ENCODE measurements at regions not wholly inside any gene's neighbourhood (a gene's known extent, or its start where the extent isn't known, plus 50 kb on each side); places are given as distances from the start of the nearest gene placed in this dataset.

DNA sequence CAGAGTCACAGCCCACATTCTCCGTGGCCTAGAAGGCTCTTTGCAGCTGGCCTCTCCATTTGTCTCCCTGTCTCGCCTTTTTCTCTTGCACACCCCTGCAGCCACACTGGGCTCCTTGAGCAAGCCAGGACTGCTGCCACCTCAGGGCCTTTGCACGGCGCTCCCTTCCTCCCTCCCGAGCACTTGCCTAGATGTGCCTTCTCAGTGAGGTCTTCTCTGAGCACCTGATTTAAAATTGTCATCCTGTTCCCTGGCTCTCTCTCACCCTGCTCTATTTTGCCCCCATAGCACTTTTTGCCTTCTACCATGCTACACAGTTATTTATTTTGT, 102.9 kb upstream of the THY1 start:
- in situ Hi-C loops (cut with MboI; ENCODE audit: low pct_unique_long_range_greater_than_20kb, low sequenced_read_pairs): no loop called here
- no peak for DNase-seq

DNA sequence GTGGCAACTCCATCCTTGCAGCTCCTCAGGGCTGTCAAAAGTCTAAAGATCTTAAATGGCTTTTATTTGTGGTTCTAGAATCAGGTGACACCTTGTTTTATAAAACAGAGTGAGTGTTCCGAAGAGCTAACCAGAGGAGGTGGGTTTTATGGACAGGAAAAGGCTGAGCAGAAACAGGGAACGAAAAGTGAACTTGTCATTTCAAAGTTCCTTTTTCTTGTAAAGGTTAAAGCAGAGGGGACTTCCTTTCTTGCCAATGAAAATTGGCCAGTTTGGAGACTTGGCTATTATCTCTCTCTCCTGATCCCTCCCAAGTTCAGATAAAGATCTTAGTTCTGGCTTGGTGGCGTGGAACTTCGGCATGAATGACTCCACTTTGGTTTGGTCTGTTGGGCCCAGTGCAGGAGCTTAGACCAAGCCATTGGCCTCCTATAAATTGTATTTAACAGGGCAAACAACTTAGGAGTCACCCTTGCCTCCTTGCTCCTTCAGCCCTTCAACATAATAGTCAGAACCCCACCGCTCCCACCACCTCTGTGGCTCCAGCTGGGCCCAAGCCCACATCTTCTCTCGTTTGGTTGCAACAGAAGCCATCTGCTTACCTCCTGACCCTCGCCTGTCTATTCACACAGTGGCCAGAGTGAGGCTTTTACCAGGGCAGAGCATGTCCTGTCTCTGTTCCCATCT, 102.4 kb upstream of the THY1 start:
- in situ Hi-C loops (cut with MboI; ENCODE audit: low pct_unique_long_range_greater_than_20kb, low sequenced_read_pairs): no loop called here
- DNase-seq: peak; percentile 81

DNA sequence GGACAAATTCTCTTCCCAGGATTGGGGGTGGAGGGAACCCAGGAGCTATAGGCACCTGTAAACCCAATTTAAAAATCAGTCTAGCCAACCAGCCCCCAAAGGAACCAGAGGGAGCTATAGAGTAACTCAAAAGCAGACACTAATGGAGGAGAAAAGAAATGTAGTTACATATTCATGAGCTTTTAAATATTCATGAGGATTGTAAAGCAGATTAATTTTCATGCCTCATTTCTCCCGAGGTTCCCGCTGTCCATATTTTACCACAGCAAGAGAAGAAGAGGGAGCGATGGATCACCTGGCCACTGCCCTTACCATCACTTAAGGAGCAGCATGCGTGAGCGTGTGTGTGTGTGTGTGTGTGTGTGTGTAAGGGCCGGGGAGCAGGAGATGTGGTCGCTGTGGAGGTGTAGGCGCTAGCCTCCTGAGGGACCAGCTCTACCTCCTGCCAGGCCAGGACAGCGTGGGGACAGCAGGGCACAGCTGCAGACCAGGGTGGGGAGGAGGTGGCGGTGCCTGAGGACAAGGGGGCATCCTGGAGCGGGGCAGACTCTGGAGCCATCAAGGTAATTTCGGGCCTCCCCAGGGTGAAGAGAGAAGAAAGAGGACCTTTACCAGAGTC, 100.7 kb upstream of the THY1 start:
- in situ Hi-C loops (cut with MboI; ENCODE audit: low pct_unique_long_range_greater_than_20kb, low sequenced_read_pairs): no loop called here

DNA sequence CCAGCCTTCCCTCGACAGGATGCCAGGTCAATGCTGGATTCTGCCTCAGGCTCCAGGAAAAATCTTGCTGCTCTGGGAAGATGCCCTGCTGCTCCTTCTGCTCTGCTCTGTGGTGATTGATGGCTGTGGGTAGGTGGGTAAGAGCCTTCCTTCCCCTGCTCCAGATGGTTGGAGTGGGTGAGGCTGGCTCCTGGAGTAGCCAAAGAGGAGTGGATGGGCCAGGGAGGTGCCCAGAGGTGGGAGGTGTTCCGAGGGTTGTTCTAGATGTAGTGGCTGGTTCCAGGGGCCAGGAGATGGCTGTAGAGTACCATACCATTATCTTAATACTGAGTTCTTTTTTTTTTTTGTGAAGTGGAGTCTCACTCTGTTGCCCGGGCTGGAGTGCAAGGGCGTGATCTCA, 99.6 kb upstream of the THY1 start:
- in situ Hi-C loops (cut with MboI; ENCODE audit: low pct_unique_long_range_greater_than_20kb, low sequenced_read_pairs): no loop called here

More for the DNA sequence above, 100.7 kb upstream of the THY1 start:
- no peak for DNase-seq

DNA sequence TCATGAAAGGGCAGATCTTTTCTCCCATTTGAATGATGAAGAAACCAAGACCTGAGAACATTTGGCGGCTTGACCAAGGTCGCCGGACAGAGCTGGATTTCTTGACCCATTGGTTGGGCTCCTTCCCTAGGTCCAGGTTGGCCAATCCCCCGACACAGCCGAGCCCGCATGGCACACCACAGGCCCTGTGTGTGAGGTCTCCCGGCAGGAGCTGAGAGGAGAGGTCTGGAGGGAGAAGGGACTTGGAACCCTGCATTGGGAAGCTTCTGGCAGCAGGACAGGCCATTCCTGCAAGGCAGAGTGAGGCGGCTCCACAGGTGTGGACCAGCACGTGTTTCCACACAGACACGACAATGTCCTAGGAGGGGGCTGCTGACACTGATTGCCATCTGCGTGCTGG, 98.6 kb upstream of the THY1 start:
- in situ Hi-C loops (cut with MboI; ENCODE audit: low pct_unique_long_range_greater_than_20kb, low sequenced_read_pairs): no loop called here
- DNase-seq: no peak

More for the DNA sequence above, 99.6 kb upstream of the THY1 start:
- no peak for DNase-seq

DNA sequence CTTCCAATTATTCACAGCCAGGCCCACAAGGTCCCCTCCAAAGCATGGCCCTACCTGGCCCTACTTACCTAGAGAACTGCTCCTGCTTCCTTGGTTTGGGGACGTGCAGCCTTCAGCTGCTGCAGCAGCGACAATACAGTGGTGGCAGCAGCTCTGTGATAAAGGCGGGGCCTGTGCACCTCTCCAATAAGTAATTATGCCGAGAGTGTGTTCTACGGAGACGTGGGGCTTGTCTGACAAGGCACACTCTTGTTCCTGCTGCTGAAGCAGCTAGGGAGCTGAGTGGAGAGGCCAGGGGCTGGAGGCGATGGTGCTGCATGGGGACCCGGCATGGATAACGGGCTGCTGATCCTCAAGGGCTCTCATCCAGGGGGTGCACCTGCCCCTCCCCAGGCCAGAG, 98.0 kb upstream of the THY1 start:
- DNase-seq: no peak
- in situ Hi-C loops (cut with MboI; ENCODE audit: low pct_unique_long_range_greater_than_20kb, low sequenced_read_pairs): no loop called here

DNA sequence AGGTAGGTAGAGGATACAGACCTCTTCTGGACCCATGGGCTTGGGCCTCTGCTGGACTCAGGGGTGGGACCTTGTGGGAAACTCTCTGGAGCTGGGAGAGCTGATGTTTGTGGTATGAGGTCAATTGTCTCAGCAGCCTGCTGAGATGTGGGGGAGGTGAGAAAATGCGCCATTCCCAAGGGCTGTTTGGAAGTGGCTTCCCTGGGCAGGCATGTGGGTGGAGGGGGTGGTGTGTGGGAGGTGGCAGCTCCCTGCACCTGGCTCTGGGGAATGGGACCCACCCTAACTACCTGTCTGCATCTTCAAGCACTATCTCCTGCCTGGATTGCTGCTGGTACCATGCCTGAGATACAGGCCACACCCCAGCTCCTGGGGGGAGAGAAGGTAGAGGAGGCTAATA, 97.4 kb upstream of the THY1 start:
- DNase-seq: no peak
- in situ Hi-C loops (cut with MboI; ENCODE audit: low pct_unique_long_range_greater_than_20kb, low sequenced_read_pairs): no loop called here

DNA sequence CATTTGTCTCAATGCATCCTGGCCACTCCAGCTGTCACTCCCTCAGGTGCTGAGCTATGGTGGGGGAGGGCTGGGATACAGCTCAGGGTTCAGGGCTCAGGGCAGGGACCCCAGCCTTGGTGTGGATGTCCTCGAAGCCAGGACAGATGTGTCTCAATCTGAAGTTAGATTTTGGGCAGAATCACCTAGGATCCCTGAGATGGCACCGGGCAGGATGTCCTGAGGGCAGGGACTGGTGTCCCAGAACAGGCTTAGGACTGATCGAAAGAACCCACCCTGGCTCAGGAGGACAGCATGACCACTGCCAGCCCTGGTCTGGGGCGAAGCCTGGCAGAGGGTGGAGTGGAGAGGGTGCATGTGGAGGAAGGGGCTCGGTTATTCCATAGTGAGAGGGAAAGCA, 96.8 kb upstream of the THY1 start:
- no peak for DNase-seq
- in situ Hi-C loops (cut with MboI; ENCODE audit: low pct_unique_long_range_greater_than_20kb, low sequenced_read_pairs): no loop called here

DNA sequence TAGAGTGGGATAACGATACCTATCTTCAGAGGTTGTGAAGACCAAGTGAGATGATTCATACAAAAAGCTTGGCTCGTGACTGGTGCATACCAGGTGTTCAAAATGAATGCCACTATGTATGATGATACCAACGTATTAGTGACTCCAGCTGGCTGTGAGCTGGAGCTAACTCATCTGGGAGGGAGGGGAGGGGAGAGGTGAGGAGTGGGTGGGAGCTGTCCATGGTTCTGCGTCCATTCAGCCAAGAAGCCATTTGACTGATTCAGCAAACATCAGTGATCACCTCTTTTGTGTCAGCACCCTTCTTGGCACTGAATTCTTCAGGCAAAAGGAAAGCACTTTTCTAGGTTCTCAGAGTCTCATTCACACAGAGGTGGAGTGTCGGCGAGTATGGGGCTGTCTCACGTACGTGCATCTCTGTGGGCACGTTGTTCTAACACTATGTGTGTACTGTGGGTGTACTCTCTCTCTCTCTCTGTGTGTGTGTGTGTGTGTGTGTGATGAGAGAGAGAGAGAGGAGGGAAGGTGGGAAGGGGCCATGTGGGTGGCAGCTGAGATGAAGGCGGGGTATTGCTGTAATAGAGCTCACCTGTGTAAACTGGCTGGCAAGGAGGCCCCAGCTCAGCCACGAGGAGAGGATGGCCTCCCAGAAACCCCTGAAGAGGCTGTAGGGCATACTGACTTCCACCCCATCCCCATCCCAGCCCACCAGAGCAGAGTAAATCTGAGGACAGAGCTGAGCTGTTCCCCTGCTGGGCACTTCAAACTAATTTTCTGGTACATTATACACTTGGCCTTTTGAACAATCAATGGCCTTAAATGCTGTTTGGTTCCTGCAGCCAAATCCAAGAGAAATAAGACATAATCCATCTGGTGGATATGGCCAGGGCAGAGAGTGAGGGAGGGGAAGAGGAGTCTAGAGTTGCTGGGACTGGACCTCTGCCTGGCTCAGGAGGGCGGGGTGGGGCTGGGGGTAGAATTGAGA, 96.1 kb upstream of the THY1 start:
- DNase-seq: peak; percentile 39
- in situ Hi-C loops (cut with MboI; ENCODE audit: low pct_unique_long_range_greater_than_20kb, low sequenced_read_pairs): no loop called here

DNA sequence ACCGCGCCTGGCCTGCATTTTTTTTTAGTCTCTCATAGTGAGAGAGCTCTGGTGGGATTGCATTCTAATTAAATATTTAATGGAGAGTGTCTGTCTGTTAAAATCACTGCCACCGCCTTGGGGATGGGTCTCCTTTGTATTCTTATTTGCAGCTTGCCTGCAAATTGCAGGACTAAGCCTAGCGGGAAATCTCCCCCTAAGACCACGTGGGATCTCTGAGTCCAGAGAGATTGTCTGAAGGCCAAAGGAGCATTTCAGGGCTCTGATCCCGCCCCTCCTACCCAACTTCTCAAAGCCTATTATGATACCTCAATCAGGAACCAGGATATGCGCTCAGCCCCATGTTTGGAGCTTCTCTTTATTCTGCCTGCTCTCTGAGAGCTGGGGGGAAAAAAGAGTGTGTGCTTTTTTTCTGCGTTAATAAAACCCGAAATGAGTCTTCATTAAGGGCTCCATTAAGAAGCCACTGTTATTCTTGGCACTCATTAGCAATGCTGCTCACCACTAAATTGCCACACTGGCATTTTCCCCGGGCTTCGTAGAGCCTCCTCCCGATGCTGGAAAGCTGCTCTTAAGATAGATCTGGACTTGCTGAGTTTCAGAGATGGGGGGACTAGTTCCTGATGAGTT, 92.9 kb upstream of the THY1 start:
- no peak for DNase-seq
- in situ Hi-C loops (cut with MboI; ENCODE audit: low pct_unique_long_range_greater_than_20kb, low sequenced_read_pairs): no loop called here

DNA sequence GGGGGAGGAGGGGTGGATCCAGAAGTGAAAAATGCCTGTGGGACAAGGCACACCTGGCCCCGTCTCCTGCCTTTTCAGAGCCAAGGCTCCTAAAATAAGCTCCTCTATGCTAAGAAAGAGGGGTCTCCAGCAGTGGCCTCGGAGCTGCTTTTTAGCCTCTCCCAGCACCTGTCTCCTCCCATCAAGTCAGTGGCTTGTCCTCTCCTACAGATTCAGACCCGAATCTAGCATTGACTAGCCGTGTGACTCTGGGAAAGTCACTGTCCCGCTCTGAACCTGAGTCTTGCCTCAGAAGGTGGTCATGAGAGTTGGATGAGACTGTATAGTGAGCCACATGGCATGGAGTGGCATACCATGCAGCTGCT, 90.8 kb upstream of the THY1 start:
- in situ Hi-C loops (cut with MboI; ENCODE audit: low pct_unique_long_range_greater_than_20kb, low sequenced_read_pairs): no loop called here
- DNase-seq: no peak

DNA sequence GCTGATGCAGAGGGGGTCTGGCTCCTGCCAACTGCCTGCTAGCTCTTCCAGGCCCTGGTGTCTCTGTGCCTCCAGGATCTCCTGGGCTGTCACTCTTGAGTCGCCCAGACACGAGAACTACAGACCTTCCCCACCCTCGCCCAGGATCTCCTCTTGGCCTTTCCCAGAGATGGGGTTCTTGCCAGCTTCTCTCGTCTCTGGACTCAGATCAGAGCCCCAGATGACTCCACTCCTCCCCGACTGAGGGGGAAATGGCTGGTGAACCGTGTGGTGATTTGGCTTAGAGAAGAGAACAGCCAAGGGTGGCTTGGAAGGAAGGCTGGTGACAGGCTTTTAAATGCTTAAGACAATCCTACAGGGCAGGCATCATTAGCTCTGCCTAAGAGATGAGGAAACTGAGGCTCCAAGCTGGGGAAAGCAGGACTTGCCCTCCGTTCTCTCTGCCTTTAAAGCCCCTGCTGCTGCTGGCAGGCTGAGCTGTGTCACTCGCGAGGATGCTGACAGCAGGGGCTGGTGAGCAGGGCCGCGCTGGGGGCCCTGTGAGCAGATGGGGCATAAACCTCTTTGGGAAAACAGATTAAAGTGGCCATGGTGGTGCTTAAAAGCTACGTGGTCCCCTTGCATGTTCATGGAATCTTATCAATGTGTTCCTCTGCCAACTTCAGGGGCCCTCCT, 90.3 kb upstream of the THY1 start:
- in situ Hi-C loops (cut with MboI; ENCODE audit: low pct_unique_long_range_greater_than_20kb, low sequenced_read_pairs): no loop called here

DNA sequence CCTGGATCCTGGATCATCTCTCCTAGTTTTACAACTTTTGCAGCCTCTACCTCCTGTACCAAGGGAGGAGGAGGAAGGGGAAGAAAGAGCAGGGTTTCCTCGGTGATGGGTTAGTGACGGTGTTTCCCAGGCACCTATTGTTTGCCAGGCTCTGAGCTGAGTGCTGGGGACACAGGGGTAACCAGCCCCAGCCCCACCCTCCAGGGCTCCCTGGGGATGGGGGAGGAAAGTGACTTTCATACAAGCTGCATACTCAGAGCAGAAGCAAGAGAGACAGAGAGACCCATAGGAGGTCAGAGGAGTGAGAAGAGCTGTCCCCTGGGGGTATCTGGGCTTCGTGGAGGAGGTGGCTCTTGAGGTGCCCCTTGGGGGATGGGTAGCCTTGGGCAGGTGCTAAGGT, 89.4 kb upstream of the THY1 start:
- in situ Hi-C loops (cut with MboI; ENCODE audit: low pct_unique_long_range_greater_than_20kb, low sequenced_read_pairs): no loop called here
- DNase-seq: no peak

More for the DNA sequence above, 90.3 kb upstream of the THY1 start:
- DNase-seq: no peak

DNA sequence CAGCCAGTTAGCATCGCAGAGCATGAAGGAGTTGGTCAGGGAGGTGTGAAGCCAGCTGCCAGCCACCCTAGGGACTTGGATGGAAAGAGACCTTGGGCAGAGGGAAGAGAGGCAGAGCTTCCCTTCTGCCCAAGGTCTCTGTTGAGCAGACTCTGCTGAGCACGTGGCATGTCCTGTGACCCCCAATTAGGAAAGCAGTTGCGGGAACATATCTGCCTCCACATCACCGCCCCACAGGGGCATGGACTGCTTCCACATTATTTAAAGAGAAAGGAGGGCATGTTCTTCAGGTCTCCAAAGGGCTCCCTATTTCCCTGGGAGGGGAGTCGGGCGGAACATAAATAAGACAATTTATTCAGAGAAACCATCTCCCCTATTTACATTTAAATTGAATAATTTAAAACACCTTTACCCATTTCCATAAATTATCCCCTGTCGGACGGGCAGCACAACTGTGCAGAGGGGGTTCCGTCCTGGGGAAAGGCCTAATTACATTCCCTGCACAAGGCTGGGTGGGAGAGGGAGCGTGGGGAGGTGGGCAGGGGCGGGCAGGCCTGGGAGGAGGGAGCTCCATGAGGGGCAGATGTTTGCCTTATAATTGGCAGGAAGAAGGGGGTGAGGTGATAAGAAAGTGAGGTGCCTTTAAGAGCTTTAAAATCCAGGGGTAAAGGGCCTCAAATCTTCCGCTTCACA, 88.8 kb upstream of the THY1 start:
- in situ Hi-C loops (cut with MboI; ENCODE audit: low pct_unique_long_range_greater_than_20kb, low sequenced_read_pairs): no loop called here
- DNase-seq: no peak

DNA sequence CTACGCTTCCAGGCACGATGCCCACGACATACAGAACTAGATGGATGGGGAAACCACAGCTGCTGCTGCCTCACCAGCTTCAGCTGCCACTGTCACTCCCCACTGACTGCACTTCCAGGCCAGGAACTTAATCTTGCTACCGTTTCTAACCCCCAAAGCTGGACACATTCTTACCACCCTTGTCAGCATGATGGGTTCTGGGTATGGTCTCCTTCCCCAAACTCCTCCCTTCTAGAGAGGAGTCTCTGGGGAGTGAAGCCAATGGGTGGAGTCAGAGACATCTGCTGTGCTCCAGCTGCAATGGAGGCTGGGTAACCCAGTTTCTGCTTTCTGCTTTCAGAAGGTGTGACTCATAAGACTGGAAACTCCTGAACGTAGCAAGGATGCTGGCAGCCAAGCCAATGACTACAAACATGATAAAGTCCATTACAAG, 87.0 kb upstream of the THY1 start:
- in situ Hi-C loops (cut with MboI; ENCODE audit: low pct_unique_long_range_greater_than_20kb, low sequenced_read_pairs): no loop called here
- peak; percentile 22 for DNase-seq

DNA sequence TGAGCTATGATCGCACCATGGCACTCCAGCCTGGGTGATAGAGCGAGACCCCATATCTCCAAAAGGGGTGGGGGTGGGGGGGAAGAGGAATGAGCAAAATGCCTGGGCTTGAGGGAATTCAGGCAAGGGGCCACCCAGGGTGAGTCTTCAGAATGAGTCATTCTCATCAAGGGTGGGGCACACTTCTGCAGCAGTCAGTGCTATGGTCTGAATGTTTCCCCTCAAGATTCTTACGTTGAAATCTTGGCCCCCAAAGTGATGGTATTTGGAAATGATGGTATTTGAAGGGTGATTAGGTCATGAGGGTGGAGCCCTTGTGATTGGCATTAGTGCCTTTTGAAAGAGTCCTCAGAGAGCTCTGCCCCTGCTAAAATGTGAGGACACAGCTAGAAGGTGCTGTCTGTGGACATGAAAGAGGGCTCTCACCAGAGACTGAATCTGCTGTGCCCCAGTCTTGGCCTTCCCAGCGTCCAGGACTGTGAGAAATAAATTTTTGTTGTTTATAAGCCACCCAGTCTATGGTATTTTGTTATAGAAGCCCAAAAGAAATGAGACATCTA, 86.4 kb upstream of the THY1 start:
- DNase-seq: no peak
- in situ Hi-C loops (cut with MboI; ENCODE audit: low pct_unique_long_range_greater_than_20kb, low sequenced_read_pairs): no loop called here

DNA sequence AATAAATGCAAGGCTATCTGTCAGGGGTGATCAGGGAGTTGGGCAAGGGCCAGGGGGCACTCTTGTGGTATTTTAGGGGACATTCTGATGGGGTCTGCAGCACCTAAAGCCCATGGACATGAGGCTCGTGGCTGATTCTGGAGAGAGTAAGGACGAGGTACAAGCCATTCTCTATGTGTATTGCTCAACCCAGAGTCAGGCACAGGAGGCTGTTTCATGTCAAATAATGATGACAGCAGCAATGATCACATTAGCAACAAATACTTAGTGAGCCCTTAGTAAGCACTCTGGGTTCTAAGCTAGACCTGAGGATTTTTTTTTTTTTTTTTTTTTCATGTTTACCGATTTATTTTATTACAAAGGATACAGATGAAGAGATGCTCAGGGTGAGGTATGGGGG, 83.5 kb upstream of the THY1 start:
- no peak for DNase-seq
- in situ Hi-C loops (cut with MboI; ENCODE audit: low pct_unique_long_range_greater_than_20kb, low sequenced_read_pairs): no loop called here

DNA sequence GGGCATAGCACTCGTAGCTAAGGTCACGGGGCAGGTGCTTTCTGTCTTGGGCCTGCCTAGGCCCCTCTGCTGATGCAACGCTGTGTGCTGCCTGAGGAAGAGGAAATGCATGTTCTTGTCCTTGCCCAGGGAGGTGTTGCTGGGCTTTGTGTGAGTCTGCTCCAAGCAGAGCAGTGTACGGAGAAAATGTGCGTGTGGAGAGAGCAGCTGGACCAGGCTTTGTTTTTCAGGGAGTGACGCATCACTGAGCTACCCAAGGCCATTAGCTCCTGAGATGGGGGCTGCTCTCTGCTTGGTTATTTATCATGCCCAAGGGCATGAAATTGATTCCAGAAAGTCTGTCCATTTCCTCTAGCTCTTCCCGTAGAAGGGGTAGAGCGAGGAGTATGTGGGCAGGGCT, 82.9 kb upstream of the THY1 start:
- DNase-seq: no peak
- in situ Hi-C loops (cut with MboI; ENCODE audit: low pct_unique_long_range_greater_than_20kb, low sequenced_read_pairs): no loop called here
